ENCODE measurements at regions not wholly inside any gene's neighbourhood (a gene's known extent, or its start where the extent isn't known, plus 50 kb on each side); places are given as distances from the start of the nearest gene placed in this dataset.

- H3K36me3 Mint-ChIP-seq = no peaks in the 10 kb centered on the region
- Histone ChIP-seq H3K4me3 (ENCODE audit: control insufficient read depth in 1 of 2, extremely low read depth in 1 of 2, low read length in 1 of 2) (no peak overlapping the region), H3K27ac (ENCODE audit: low read length) (no peak overlapping the region), H3K27me3 (replicated peaks in 1 of 2; ENCODE audit: control insufficient read depth in 2 of 2, extremely low read depth in 1 of 2, insufficient read depth in 2 of 2, low read length in 1 of 2) (peaks cover 0 to 4% of the 10 kb centered on the region in 2 experiments), H3K36me3 (ENCODE audit: control insufficient read depth in 2 of 2, extremely low read depth in 1 of 2, insufficient read depth in 1 of 2, low read length in 1 of 2) (no peaks in the 10 kb centered on the region), H3K9me3 (no peaks in the 10 kb centered on the region), H3K4me1 (ENCODE audit: control insufficient read depth in 1 of 2, extremely low read depth in 1 of 2, insufficient read depth in 2 of 2, low read length in 2 of 2) (no peaks in the 10 kb centered on the region)
- H3K27ac Mint-ChIP-seq = no peak overlapping the region
- no peak overlapping the region for H3K4me3 Mint-ChIP-seq
- ATAC-seq (replicated peaks in 1 of 4) (no peak), DNase-seq (no peak)
- H3K9me3 Mint-ChIP-seq = no peaks in the 10 kb centered on the region
- CTCF ChIA-PET = no interaction called here
- H3K27me3 Mint-ChIP-seq = peaks cover 0 to 11% of the 10 kb centered on the region in 2 donors
- 84% methylated on average over 7 of the region's 12 CpGs for WGBS (ENCODE audit: insufficient coverage)
- H3K4me1 Mint-ChIP-seq = peaks cover 6 to 19% (median 6%) of the 10 kb centered on the region in 3 donors
- POLR2A ChIA-PET = no interaction called here
These were observed 49.8 kb upstream of the PDSS1 start for GRCh38 chr10:26647602-26648244.
